ENCODE measurements at regions not wholly inside any gene's neighbourhood (a gene's known extent, or its start where the extent isn't known, plus 50 kb on each side); places are given as distances from the start of the nearest gene placed in this dataset.

DNA sequence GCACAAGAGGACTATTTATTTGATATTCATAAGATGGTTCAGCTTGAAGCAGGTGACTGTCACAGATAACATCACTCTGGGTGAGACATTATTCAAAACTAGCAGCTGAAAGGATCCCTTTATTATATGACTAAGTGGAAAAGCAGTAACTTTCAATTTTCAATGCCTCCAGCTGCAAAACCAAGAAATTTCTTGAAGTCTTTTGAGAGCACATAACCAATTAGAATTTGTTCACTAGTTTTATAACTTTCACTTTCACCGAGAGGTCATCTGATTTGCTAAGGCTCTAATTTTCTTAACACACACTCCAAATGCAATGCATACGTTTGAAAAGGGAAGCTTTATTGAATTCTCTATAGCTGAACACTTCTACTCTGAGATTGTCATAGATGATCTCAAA, 88.6 kb upstream of the KLF14 start:
- ATAC-seq (ENCODE audit: poor library complexity) (no peak), DNase-seq (no peak)
- intact Hi-C loops (cut with DNase I, micrococcal nuclease): no loop called here
- Histone ChIP-seq H3K27me3 (ENCODE audit: control insufficient read depth in 1 of 2, insufficient read depth in 2 of 2, low read length in 2 of 2) (no peaks in the 10 kb centered on the region), H3K9me3 (ENCODE audit: control insufficient read depth in 1 of 2, insufficient read depth in 1 of 2, low read length in 2 of 2) (peaks cover 0 to 20% of the 10 kb centered on the region in 2 experiments), H3K4me1 (ENCODE audit: insufficient read depth, low read length) (no peaks in the 10 kb centered on the region), H3K36me3 (ENCODE audit: insufficient read depth, low read length) (no peaks in the 10 kb centered on the region), H3K27ac (ENCODE audit: low read depth in 1 of 2, low read length in 2 of 2) (no peak overlapping the region), H3K4me3 (ENCODE audit: low read length) (no peak overlapping the region)
- TF ChIP-seq, protein P1, sequence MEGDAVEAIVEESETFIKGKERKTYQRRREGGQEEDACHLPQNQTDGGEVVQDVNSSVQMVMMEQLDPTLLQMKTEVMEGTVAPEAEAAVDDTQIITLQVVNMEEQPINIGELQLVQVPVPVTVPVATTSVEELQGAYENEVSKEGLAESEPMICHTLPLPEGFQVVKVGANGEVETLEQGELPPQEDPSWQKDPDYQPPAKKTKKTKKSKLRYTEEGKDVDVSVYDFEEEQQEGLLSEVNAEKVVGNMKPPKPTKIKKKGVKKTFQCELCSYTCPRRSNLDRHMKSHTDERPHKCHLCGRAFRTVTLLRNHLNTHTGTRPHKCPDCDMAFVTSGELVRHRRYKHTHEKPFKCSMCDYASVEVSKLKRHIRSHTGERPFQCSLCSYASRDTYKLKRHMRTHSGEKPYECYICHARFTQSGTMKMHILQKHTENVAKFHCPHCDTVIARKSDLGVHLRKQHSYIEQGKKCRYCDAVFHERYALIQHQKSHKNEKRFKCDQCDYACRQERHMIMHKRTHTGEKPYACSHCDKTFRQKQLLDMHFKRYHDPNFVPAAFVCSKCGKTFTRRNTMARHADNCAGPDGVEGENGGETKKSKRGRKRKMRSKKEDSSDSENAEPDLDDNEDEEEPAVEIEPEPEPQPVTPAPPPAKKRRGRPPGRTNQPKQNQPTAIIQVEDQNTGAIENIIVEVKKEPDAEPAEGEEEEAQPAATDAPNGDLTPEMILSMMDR (IDR thresholded peaks at IDR 0.05): no peak
- ChIA-PET POLR2A (interaction anchor here (0.6 kb wide), 1 partner anchor 637 kb away, joined by 4 read pairs; no protein-coding TSS in a partner anchor), CTCF (interaction anchor here (0.6 kb wide), 1 partner anchor 979 kb away, joined by 3 read pairs; no protein-coding TSS in a partner anchor)
- H3K36me3 Mint-ChIP-seq (ENCODE audit: low read depth): no peaks in the 10 kb centered on the region
- peaks cover 13% of the 10 kb centered on the region for H3K9me3 Mint-ChIP-seq
- H3K27me3 Mint-ChIP-seq: peaks cover 14% of the 10 kb centered on the region
- H3K4me3 Mint-ChIP-seq: no peak overlapping the region
- H3K4me1 Mint-ChIP-seq (ENCODE audit: low read depth): no peaks in the 10 kb centered on the region
- no peak overlapping the region for H3K27ac Mint-ChIP-seq

DNA sequence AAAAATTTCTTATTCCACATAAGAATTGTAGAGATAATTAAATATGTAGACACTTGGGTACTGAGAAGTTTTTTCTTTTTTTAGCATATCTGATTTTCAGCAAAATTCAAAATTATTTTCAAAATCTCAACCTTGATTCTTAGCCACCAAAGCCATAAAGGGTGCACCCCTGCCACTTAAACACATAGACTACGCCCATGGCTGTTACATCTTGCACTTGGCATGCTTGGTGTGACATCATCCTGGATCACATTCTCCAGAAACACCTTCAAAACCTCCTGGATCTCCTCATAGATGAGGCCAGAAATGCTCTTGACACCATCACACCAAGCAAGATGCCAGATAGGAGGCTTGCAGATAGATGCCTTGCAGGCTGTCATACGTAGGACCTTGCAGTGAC, 89.1 kb upstream of the KLF14 start:
- ATAC-seq (ENCODE audit: poor library complexity): no peak
- POLR2A ChIA-PET: interaction anchor here (0.6 kb wide), 1 partner anchor 637 kb away, joined by 4 read pairs; no protein-coding TSS in a partner anchor
- CTCF ChIA-PET: no interaction called here

DNA sequence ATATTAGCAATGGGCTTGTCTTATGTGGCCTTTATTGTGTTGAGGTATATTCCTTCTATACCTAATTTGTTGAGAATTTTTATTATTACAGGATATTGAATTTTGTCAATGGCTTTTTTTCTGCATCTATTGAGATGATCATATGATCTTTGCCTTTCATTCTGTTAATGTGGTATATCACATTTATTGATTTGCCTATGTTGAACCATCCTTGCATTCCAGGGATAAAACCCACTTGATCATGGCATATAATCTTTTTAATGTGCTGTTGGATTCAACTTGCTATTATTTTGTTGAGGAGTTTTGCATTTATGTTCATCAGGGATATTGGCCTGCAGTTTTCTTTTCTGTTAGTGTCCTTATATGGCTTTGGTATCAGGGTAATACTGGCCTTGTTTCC, 91.8 kb upstream of the KLF14 start:
- Mint-ChIP-seq H3K4me1 (ENCODE audit: low read depth) (no peaks in the 10 kb centered on the region), H3K27me3 (peaks cover 23% of the 10 kb centered on the region), H3K36me3 (ENCODE audit: low read depth) (no peaks in the 10 kb centered on the region), H3K4me3 (no peak overlapping the region), H3K27ac (no peak overlapping the region), H3K9me3 (peaks cover 16% of the 10 kb centered on the region)
- Histone ChIP-seq H3K27ac (ENCODE audit: low read depth in 1 of 2, low read length in 2 of 2) (no peak overlapping the region), H3K4me1 (ENCODE audit: insufficient read depth, low read length) (no peaks in the 10 kb centered on the region), H3K9me3 (ENCODE audit: control insufficient read depth in 1 of 2, insufficient read depth in 1 of 2, low read length in 2 of 2) (peaks cover 5 to 26% of the 10 kb centered on the region in 2 experiments), H3K27me3 (ENCODE audit: control insufficient read depth in 1 of 2, insufficient read depth in 2 of 2, low read length in 2 of 2) (no peaks in the 10 kb centered on the region), H3K4me3 (ENCODE audit: low read length) (no peak overlapping the region), H3K36me3 (ENCODE audit: insufficient read depth, low read length) (no peaks in the 10 kb centered on the region)
- intact Hi-C loops (cut with DNase I, micrococcal nuclease): no loop called here
- POLR2A ChIA-PET: no interaction called here
- TF ChIP-seq, protein P1 (IDR thresholded peaks at IDR 0.05): no peak
- ATAC-seq (ENCODE audit: poor library complexity) (no peak), DNase-seq (no peak)
- CTCF ChIA-PET: no interaction called here

More for the DNA sequence above, 89.1 kb upstream of the KLF14 start:
- peaks cover 14% of the 10 kb centered on the region for H3K27me3 Mint-ChIP-seq
- Histone ChIP-seq H3K4me3 (ENCODE audit: low read length) (no peak overlapping the region), H3K9me3 (ENCODE audit: control insufficient read depth in 1 of 2, insufficient read depth in 1 of 2, low read length in 2 of 2) (peaks cover 0 to 22% of the 10 kb centered on the region in 2 experiments), H3K36me3 (ENCODE audit: insufficient read depth, low read length) (no peaks in the 10 kb centered on the region), H3K4me1 (ENCODE audit: insufficient read depth, low read length) (no peaks in the 10 kb centered on the region), H3K27ac (ENCODE audit: low read depth in 1 of 2, low read length in 2 of 2) (no peak overlapping the region), H3K27me3 (ENCODE audit: control insufficient read depth in 1 of 2, insufficient read depth in 2 of 2, low read length in 2 of 2) (no peaks in the 10 kb centered on the region)
- TF ChIP-seq, protein P1 (IDR thresholded peaks at IDR 0.05): no peak
- intact Hi-C loops (cut with DNase I, micrococcal nuclease): no loop called here
- no peaks in the 10 kb centered on the region for H3K4me1 Mint-ChIP-seq (ENCODE audit: low read depth)
- peaks cover 13% of the 10 kb centered on the region for H3K9me3 Mint-ChIP-seq
- H3K4me3 Mint-ChIP-seq: no peak overlapping the region
- no peaks in the 10 kb centered on the region for H3K36me3 Mint-ChIP-seq (ENCODE audit: low read depth)
- no peak for DNase-seq
- no peak overlapping the region for H3K27ac Mint-ChIP-seq
